ENCODE measurements at regions not wholly inside any gene's neighbourhood (a gene's known extent, or its start where the extent isn't known, plus 50 kb on each side); places are given as distances from the start of the nearest gene placed in this dataset.

DNA sequence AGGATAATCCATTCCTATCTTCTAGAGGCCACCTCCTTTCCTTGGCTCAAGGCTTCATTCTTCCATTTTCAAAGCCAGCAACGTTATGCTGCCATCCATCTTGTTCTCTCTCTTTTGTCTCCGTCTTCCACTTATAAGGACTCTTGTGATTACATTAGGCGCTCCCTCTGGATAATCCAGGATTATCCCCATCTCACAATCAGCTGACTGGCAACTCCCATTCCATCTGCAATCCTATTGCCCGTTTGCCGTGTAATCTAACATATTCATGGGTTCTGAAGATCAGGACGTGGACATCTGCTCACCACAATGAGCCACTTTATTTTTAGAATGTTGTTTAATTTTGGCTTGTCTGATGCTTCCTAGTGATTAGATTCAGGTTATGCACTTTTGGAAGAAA lies 89.3 kb downstream of the EBNA1BP2 start:
- TF ChIP-seq POLR2A (IDR thresholded peaks at IDR 0.05; ENCODE audit: low read length) (no peak), GATA1 (IDR thresholded peaks at IDR 0.05; ENCODE audit: low read depth, low read length) (no peak)
